CD4-positive, alpha-beta T cell treated with Interleukin-21 for 1 hour (primary cell): ENCODE measurements at regions not wholly inside any gene's neighbourhood (a gene's known extent, or its start where the extent isn't known, plus 50 kb on each side); places are given as distances from the start of the nearest gene placed in this dataset.

Experiments
- DNase-seq: peaks from one replicate; pipeline ENCODE4 v3.0.0-alpha.2; 2020

DNA sequence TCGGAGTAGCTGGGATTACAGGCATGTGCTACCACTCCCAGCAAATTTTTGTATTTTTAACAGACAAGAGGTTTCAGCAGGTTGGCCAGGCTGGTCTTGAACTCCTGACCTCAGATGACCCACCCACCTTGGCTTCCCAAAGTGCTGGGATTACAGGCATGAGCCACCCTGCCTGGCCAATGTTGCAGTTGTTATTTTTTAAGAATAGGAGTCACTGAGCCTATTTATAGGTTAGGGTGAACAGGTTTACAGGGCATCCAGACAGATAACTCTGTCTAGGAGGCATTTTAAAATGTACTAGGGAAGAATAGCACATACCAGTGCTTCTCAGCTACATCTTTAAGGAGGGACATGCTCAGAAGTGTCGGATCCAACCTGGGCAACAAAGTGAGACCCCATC, 60.1 kb upstream of the BNC2 start:
- no peak for DNase-seq

DNA sequence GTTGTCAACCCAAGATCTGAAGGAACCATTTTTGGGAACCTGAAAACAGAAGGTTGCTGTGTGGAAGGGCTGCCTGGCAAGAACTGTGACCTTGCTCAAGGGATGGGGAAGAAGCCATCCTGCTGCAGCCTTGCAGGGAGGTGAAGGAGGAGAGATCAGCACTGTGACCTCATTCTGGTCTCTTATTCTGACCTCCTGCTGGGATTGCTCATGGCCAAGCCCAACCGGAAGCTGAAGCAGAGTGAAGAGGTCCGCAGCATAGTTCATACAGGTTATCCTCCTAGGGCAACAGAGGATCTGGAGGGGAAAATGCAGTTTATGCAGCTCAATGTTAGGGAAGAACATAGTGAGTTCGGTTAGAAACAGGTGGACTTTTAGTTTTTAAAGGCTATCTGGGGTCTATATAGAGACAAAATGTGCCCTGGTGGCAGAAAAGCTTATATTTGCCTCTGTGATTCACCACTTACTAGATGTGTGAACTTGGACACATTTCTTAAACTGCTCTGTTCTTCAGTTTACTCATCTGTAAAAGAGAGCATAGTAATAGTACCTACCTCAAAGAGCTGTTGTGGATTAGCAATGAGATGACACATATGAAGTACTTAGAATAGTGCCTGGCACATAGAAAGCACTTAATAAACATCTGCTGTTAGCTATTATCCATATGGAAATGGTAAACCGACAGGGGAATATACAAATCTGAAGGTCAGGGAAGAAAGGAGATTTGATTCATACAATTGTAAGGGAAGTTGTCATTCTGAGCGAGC, 57.9 kb upstream of the BNC2 start:
- no peak for DNase-seq

DNA sequence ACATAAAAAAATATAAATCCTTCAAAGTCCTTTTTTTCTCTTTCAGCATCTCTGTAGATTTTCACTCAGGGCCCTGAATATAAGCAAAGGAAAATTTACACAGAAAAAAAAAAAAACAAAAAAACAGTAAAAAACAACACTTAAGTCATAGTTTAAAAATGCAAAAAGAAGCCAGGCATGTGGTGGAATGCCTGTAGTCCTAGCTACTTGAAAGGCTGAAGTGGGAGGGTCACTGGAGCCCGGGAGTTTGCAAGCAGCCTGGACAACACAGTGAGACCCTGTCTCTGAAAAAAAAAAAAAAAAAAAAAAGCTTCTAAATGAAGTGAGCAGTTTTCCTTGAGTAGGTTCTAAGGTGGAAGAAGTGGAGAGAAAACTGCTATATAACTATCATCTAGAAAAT, 55.0 kb upstream of the BNC2 start:
- DNase-seq: no peak

DNA sequence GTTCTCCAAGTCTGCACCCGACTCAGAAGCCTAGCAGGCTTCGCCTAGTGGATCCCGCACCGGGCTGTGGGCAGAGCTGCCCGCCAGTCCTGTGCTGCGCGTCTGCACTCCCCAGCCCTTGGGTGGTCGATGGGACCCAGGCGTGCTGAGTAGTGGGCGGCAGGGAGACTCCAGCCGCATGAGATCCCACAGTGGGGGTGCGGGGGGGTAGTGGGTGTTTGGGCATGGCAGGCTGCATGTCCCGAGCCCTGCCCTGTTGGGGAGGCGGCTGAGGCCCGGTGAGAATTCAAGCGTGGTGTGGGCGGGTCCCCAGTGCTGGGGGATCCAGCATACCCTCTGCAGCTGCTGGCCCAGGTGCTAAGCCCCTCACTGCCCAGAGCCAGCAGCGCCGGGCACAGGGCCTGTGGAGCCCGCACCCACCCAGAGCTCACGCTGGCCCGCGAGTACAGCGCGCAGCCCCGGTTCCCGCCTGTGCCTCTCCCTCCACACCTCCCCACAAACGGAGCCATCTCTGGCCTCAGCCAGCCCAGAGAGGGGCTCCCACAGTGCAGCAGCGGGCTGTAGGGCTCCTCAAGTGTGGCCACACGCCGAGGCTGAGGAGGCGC, 53.9 kb upstream of the BNC2 start:
- no peak for DNase-seq

GRCh38 chr9:16921855-16922254, 51.4 kb upstream of the BNC2 start:
- no peak for DNase-seq
